AG08395 (cell line): ENCODE measurements at regions not wholly inside any gene's neighbourhood (a gene's known extent, or its start where the extent isn't known, plus 50 kb on each side); places are given as distances from the start of the nearest gene placed in this dataset.
A peak's percentile ranks its signal among the peaks of the same experiment; 100 is the strongest.

Experiments used
- DNase-seq: peaks from one replicate; pipeline ENCODE4 v3.0.0; 2012; ENCODE audit warnings: mixed read lengths, low spot score

- no peak for DNase-seq
Measured at GRCh38 chr5:27396998-27397397, 358.6 kb upstream of the CDH9 start.

GRCh38 chr5:27392716-27393115 lies 354.3 kb upstream of the CDH9 start:
- DNase-seq: no peak

- DNase-seq: no peak
Measured at GRCh38 chr5:27389696-27390095, 351.3 kb upstream of the CDH9 start.

GRCh38 chr5:27388755-27389154 lies 350.4 kb upstream of the CDH9 start:
- no peak for DNase-seq

- no peak for DNase-seq
Measured at GRCh38 chr5:27387535-27388073, 349.2 kb upstream of the CDH9 start.

GRCh38 chr5:27381686-27382085 lies 343.3 kb upstream of the CDH9 start:
- DNase-seq: no peak

- DNase-seq: no peak
Measured at GRCh38 chr5:27377626-27378025, 339.2 kb upstream of the CDH9 start.

- no peak for DNase-seq
Measured at GRCh38 chr5:27353970-27354369, 315.6 kb upstream of the CDH9 start.

GRCh38 chr5:27353540-27353939 lies 315.2 kb upstream of the CDH9 start:
- DNase-seq: no peak

- no peak for DNase-seq
Measured at GRCh38 chr5:27341342-27341741, 303.0 kb upstream of the CDH9 start.

GRCh38 chr5:27336817-27337216 lies 298.4 kb upstream of the CDH9 start:
- DNase-seq: no peak

- DNase-seq: peak; percentile 33
Measured at GRCh38 chr5:27328480-27328879, 290.1 kb upstream of the CDH9 start.

- DNase-seq: no peak
Measured at GRCh38 chr5:27325513-27325912, 287.1 kb upstream of the CDH9 start.

GRCh38 chr5:27318701-27319100 lies 280.3 kb upstream of the CDH9 start:
- DNase-seq: no peak

GRCh38 chr5:27316271-27316650 lies 277.9 kb upstream of the CDH9 start:
- peak; percentile 11 for DNase-seq

GRCh38 chr5:27315363-27316270 lies 277.2 kb upstream of the CDH9 start:
- peak; percentile 4 for DNase-seq

GRCh38 chr5:27313549-27313948 lies 275.2 kb upstream of the CDH9 start:
- no peak for DNase-seq

- DNase-seq: no peak
Measured at GRCh38 chr5:27312291-27312893, 274.0 kb upstream of the CDH9 start.

- DNase-seq: peak; percentile 12
Measured at GRCh38 chr5:27311544-27311943, 273.2 kb upstream of the CDH9 start.

GRCh38 chr5:27308153-27308552 lies 269.8 kb upstream of the CDH9 start:
- DNase-seq: no peak

GRCh38 chr5:27290172-27290571 lies 251.8 kb upstream of the CDH9 start:
- DNase-seq: no peak

GRCh38 chr5:27276119-27276518 lies 237.7 kb upstream of the CDH9 start:
- no peak for DNase-seq

GRCh38 chr5:27275345-27275744 lies 237.0 kb upstream of the CDH9 start:
- DNase-seq: no peak
